GM21825 (cell line): ENCODE measurements at regions not wholly inside any gene's neighbourhood (a gene's known extent, or its start where the extent isn't known, plus 50 kb on each side); places are given as distances from the start of the nearest gene placed in this dataset.
"Not testable (repeated sequence)": the region's sequence is repeated elsewhere in the genome, so short reads cannot be mapped to it uniquely, and the experiment has no call there.

Experiments used
- ATAC-seq: cut with Tn5 transposase; IDR thresholded peaks from one replicate; pipeline ENCODE4 v1.9.1; 2021; ENCODE audit warnings: mild to moderate bottlenecking, moderate library complexity; ENCODE audit not compliant: unreplicated experiment

DNA sequence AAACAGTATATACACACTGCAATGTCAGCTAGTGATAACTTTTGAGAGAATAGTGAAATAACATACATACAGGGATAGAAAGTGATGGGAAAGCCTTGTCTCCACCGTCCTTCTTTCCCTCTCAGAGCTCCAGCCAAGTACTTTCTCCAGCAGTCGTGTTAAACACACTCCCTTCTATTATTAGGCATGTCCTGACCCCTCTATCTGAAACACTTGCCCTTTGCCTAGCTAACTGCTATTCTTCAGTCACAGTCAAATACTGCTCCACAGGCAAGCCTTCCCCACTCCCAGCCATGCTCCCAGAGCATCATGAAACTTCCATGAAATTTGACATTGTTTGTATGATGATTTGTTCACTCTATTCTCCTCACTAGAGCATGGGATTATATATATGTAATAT is 291.1 kb downstream of the TRIML1 start:
- no peak for ATAC-seq

DNA sequence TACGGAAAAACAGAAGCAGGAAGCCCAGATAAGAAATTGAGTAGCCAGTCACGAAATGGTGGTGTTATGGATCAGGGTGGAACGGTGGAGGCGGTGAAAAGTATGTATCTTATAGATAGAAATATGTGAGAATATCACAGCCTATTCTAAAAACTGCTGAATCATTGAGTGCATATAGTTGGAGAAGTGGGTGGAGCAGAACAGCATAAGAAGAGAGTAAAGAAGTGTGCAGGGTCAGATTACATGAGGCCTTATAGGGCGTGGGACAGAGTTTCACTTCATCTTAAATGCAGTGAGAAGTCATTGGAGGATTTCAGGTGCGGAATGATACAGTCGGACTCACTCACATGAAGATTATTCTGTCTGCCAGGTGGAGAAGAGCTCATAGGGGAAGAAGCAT is 293.1 kb downstream of the TRIML1 start:
- no peak for ATAC-seq

DNA sequence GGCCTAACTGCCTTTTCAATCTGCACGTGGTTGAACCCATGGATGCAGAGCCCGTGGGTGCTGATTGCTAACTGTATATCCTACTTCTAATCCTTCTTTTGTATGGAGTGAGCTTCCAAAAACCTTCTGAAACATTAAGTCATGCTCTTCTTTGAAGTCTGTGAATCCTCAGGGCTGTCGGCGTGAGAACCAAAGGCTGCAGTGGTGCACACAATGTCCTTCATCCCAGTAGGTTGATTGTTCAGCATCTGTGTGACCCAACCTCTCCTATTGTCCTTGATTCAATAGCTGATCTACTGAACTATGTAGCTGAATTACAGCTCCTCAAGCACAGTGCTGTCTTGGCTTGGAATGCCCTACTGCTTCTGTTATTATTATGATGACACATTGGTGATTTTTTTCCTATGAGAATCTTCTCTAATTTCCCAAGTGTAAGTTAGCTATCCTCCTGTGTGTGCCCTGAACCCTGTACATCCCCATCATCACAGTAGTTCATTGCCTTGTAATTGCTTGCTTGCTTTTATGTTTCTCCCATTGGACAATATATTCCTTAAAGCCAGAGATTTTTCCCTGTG is 294.6 kb downstream of the TRIML1 start:
- no peak for ATAC-seq

DNA sequence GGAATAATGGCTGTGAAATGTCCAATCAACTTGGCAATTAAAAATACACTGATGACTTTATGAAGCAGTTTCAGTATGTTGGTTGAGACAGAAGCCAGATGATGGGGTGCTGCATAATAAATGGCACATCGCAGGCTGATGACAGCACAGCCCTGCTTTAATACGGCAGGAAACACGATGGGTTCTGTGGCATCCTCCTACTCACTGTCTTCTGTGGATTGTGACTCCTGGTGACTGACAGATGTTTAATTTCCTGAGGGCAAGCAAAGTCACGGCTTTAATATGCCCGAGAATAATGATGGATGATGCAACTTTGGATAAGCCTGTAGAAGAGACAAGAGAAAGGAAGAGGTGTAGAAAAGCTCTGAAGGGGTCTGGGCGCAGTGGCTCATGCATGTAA is 295.4 kb downstream of the TRIML1 start:
- no peak for ATAC-seq

DNA sequence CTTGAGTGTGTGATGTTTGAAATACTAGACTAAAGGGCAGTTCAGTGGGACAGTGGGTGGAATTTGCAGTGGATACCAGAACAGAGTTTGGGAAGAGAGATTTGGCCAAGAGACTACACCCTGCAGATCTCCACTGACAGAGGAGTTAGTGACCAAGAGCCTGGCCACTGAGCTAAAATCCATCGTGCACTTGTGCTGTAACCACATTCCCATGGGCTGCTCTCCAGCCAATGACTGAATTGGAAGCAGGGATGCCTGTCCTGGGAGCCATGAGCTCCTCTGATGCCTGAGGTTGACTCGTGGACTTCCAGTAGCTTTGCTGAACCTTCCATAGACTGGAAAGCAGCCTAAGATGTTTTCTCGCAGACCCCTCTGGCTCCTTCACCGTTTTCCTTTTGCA is 296.1 kb downstream of the TRIML1 start:
- ATAC-seq = no peak

DNA sequence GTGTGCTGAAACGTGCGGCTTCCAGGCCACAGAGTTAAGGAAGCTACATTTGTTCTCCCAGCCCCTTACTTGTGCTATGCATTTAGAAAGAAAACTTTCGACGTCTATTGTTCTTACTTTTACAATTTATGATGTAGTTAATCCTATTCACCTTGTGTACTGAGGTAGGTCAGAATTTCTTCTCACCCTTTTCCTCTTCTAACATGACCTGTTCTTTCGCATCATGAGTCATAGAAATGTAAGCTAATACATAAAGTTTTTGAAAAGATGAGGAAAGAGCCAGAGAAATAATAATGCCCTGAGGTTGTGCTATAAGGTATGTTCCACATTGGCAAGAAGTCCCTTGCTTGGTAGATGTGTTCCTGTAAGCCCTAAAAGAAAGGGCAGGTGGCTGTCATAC is 298.3 kb downstream of the TRIML1 start:
- ATAC-seq = no peak

DNA sequence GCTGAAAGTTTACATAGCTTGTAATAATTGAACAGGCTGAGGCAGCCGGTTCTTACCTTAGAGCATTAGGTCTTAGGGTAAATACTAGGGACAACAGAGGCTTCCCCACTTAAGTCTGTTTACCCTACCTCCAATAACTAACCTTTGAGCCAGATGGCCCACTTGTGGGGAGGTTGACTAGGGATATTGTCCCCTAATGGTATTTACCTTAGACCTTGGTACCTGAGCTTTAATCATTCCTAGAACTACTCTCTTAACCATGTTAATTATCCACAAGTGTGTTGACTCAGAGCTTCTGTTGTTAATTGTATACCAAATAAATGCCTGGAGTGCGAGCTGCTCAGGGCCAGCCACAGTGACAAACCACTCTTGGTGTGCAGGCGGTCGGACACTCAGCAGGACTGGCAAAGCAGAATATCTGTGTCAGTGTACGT is 299.2 kb downstream of the TRIML1 start:
- not testable (repeated sequence) for ATAC-seq

DNA sequence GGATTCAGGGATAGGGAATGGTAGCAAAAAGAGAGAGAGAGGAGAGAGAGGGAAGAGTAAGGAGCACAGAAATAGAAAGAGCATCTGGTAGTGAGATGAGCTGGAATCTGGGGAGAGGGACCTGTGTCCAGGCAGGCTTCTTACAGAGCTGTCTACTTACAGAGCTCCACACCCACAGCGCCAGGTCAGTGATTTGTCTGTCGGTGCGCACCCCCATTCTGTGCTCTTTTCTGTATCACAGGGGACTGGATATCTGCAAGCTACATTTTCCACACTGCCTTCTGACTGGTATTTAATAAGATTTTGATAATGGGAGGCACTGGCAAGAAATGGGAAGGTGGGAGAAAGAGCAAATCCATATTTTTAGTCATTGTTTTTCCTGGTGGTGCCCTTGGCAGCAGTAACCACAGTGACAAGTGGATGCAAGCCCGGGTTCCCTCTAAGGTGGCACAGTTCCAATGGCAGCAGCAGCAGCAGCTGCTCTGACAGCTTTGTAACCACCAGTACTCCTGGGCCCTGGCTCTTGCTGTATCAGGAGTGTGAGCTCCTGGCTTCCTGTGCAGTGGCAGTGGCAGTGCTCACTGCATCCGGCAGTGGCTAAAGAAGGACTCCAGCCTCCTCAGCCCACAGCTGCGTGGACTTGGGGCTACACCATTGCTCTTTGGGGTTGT is 300.5 kb downstream of the TRIML1 start:
- ATAC-seq = no peak

DNA sequence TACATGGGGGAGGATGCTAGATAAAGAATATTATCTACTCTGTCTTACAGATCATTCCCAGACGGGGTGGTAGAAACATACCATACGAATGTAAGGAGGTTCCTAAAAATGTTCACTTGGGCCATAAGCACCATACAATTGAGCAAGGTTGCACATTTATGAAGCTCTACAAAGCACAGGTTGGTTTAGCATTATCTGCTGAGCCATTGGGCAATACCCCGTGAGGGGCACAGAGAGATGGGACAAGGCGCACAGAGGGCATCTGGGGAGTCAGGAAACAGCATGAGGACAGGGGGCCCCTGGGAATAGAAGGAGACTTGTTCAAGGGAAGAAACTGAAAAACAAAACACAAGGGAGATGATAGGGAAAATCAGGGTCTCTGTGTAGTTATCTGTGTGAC is 305.3 kb downstream of the TRIML1 start:
- no peak for ATAC-seq

DNA sequence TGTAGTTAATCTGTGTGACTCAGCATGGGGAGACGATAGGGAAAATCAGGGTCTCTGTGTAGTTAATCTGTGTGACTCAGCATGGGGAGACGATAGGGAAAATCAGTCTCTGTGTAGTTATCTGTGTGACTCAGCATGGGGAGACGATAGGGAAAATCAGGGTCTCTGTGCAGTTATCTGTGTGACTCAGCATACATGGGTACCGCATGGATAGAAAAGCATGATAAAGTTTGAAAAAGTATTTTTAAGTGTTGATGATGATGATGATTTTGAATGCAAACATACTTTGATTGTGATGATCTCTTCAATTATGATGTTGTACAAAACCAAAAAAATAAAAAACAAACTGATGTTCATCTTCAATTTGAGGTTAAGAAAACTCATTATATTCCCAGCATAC is 309.8 kb downstream of the TRIML1 start:
- ATAC-seq = not testable (repeated sequence)

DNA sequence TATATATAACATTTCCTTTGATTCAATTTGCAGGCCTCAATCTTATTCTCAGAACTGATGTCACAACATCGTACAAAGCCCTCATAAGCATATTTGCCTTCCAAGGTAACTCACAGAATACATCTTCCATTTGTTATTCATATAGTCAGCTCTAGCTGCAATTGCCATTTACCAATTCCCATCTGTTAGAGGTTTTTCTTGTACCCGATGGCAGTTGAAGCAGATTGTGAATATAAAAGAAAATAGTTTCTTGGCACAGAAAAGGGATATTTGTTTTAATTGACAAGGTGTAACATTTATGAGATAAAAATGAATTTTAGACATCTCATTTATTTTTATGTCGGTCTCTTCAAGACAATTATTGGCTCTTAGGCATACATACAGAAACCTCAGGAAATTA is 311.3 kb downstream of the TRIML1 start:
- ATAC-seq = no peak

DNA sequence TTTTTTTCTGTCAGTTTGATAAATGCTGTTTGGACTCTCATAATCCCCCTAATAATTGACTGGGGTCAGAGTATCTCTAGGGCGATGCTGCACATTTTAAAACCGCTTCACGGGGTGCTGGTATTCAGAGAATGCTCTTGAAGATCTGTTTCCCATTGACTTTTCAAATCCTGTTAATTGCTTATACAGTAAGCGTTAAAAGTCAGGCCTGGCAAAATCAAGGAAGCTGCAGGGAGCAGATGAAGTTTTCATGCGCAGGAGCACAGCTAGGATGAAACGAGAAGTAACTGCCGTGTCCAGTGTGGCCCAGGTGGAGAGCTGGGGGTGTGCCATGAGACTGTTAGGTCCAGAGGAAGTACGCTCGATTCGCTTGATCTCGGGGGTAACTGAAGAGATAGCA is 312.9 kb downstream of the TRIML1 start:
- no peak for ATAC-seq

DNA sequence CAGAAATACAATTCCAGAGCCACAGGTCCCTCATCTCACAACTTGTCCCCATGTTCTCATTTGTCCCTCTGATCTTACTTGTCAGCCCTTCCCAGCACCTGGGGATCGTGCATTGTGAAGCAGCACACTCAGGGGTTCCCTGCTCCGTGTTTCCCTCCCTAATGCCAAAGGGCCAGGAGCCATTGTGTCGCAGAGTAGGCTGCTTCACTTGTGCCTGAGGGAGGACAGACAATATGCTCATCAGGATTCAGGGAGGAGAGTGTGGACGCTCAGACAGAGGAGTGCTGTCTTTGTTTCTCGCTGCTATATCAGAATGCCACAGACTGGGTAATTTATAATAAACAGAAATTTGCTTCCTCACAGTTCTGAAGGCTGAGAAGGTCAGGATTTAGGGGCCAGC is 315.3 kb downstream of the TRIML1 start:
- no peak for ATAC-seq

DNA sequence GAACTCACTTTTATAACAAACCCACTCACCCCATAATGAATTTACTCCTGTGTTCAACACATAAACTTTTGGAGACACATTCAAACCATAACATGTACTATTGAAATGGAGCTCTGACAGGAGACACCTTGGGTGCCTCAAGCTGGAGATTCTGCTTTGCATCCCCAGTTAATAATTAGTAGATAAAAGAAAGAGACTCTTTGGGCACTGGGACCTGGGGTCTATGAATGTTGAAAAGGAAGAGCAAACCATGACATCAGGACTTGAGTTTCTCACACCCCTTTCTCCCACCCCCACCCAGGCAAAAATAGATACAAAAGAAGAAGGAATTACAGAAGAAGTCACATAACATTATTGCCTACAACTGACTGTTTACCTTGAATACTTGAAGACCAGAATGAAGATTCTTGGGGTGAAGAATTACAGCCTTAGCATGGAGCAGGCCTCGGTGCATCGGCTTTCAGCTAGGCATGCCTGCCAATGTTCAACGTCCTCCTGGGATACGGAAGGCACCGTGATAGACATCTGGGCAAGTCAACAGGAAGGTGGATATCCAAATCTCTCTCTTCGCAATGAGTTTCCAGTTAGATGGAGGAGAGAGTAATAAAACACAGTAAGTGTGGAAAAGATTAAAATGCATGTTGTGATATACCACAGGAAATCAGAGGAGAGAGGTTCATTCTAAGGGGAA is 316.0 kb downstream of the TRIML1 start:
- ATAC-seq = no peak

DNA sequence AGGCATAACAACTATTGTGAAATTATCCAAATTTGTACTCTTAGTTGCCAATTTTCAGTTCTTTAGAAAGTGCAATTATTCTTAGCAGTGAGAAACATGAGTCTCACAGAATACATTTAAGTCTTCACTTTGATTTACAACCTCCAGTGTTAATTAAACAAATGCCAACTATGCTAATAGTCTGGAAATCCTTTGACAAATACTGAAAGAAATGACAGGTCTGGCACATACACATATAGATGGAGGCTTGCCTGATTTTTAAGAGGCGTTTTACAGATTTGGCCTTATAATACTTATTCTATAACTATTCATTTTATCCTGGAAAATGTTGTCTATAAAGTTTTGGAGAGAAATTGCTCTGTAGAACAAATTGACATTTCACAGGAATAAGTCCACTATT is 320.1 kb downstream of the TRIML1 start:
- ATAC-seq = no peak

DNA sequence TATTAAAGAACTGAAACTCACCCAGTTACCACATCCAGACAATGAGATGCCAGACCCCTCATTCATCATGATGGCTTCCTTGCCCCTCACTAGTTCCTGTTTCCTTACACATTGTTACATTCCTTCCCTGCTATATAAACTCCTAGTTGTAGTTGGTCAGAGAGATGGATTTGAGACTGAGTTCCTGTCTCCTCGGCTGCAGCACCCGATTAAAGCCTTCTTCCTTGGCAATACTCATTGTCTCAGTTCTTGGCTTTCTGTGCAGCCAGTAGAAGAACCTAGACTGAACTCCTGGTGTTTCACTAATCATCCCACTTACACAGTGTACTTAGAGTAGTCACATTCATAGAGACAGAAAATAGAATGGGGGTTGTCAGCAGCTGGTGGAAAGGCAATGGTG is 324.7 kb downstream of the TRIML1 start:
- ATAC-seq = no peak

DNA sequence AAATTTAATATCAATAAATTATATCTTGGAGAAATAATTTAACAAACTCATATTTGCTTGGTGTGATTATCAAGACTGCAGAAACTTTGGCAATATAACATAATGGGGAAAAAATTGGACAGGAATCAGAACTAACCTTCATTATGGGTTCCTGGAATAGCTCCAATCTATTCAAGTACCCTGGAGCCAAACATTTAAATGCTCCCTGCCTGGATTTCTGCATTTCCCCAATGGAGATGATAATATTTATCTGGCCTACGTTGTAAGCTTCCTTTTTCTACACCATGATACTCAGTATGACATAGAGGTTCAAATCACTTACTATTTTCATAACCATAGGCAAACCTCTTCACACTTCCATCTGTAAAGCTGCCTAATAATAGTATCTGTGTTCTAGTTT is 326.8 kb downstream of the TRIML1 start:
- ATAC-seq = no peak

DNA sequence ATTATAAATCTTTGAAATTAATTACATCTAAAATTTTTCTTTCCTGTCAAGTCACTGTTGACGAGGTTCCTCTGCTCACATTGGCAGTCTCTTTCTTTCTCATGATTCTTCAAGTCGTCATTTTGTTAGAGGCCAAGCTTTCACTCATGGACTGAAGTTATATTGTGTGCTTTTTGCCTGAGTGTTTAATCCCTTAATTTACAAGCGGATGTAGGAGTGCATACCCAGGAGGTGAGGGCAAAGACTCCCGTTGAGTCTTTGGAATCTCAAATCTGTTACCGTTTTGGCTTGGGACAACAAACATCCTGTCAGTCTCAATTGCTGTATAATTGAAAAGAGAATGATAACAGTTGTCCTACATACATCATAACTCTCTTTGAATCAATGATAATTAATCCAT is 345.0 kb downstream of the TRIML1 start:
- ATAC-seq = no peak

DNA sequence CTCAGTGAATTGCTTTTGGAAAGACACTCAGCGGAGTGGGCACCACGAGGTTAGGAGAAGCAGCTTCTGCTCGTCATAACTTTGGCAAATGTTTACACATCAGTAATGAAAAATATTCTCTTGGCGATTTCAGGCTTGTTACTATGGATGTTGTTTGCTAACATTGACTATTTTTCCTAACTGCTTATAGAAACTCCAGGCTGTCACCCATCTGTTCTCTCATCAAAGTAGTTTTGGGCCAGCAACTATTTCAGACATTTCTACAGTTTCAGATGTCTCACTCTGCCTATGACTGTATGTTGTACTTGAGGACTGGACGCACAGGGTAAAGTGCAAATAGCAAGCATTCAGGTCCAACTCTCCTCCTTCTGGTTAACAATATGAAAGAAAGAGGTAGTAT is 346.7 kb downstream of the TRIML1 start:
- ATAC-seq = no peak

DNA sequence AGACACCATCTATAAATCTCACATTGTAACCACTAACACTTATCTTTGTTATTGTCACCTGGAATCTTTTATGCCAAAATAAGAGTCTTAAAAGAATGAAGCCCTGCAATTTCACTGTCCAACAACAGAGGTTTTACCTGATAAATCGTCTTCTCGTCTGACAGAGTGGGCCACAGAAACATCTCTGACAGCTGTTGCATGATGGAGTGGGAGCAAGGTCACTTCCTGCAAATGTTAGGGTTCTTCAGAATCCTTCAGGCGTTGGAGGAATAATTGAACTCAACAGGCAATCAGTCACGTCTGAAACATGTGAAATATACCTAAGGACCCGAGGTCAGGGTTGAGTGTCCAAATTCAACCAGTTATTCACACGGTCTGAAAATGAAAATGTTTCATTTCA is 353.6 kb downstream of the TRIML1 start:
- no peak for ATAC-seq

DNA sequence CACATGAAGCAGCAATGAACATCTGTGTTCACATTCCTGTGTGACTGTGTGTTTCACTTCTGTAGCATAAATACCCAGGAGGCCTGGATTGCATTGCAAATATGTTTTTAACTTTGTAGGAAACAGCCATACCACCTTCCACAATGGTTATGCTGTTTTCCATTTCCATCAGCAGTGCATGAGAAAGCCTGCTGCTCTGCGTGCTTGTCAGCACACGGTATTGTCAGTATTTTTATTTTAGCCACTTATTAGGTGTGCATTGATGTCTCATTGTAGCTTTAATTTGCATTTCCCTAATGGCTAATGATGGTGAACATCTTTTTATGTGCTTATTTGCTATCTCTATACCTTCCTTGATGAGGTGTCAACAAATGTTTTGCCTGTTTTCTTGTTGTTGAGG is 355.9 kb downstream of the TRIML1 start:
- ATAC-seq = no peak

DNA sequence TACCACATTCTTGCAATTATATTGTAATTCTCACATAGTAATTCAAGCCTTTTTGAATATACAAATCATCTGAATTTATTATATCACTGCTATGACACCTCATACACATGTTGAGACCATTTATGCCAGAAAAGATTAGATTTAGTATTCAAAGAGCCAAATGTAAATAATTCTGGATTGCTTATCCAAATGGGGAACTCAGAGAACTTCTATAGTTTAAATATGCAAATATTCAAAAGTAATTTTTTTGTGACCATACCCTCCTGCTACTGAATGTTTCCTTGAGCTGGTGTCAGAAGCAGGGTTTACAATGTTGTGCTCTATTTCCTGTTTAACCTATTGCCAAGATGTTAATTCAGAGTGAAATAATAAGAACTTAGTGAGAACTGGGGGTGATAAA is 372.2 kb downstream of the TRIML1 start:
- no peak for ATAC-seq

DNA sequence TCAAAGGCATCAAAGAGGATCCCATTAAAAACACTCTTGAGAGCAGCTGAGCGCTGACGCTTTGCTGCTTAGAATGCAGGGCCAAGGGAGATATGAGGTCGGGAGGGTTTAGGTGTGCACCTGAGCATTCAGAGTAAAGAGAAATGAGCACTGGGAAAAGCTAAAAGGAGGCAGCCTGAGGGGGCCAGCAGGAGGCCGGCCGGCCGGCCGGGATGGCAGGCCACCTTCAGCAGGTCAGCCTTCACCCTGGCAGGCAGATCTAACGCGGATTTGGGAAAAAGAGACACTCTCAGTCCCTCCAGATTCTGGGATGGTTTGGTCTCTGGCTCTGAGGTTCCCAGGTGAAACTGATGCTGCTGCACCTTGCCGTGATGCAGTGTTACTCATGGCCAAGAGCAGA is 393.5 kb downstream of the TRIML1 start:
- no peak for ATAC-seq
